ENCODE measurements at regions not wholly inside any gene's neighbourhood (a gene's known extent, or its start where the extent isn't known, plus 50 kb on each side); places are given as distances from the start of the nearest gene placed in this dataset.

GRCh38 chr12:107612508-107612907 is 73.1 kb upstream of the PWP1 start:
- no peak for DNase-seq (ENCODE audit: low spot score)
- no peak for FAIRE-seq

- no peak for FAIRE-seq
- DNase-seq (ENCODE audit: low spot score): no peak
Measured at GRCh38 chr12:107616941-107617340, 68.7 kb upstream of the PWP1 start.

- FAIRE-seq (no peak), DNase-seq (ENCODE audit: low spot score) (no peak)
Measured at GRCh38 chr12:107618106-107618505, 67.5 kb upstream of the PWP1 start.

GRCh38 chr12:107619831-107620230 is 65.8 kb upstream of the PWP1 start:
- DNase-seq (ENCODE audit: low spot score): no peak
- no peak for FAIRE-seq

GRCh38 chr12:107622001-107622400 is 63.6 kb upstream of the PWP1 start:
- peak; percentile 44 for DNase-seq (ENCODE audit: low spot score)
- FAIRE-seq: no peak

GRCh38 chr12:107624493-107624892 is 61.1 kb upstream of the PWP1 start:
- FAIRE-seq: no peak
- DNase-seq (ENCODE audit: low spot score): no peak

- no peak for FAIRE-seq
- no peak for DNase-seq (ENCODE audit: low spot score)
Measured at GRCh38 chr12:107631715-107632114, 53.9 kb upstream of the PWP1 start.

GRCh38 chr12:107632246-107632645 is 53.4 kb upstream of the PWP1 start:
- no peak for FAIRE-seq

GRCh38 chr12:107634530-107634929 is 51.1 kb upstream of the PWP1 start:
- DNase-seq (ENCODE audit: low spot score) (no peak), FAIRE-seq (no peak)

More at GRCh38 chr12:107632246-107632645, 53.4 kb upstream of the PWP1 start:
- no peak for DNase-seq (ENCODE audit: low spot score)

- DNase-seq (ENCODE audit: low spot score) (no peak), FAIRE-seq (no peak)
Measured at GRCh38 chr12:107635139-107635538, 50.5 kb upstream of the PWP1 start.

Data from RCC 7860 (cell line).